COLO668 (cell line): ENCODE measurements at regions not wholly inside any gene's neighbourhood (a gene's known extent, or its start where the extent isn't known, plus 50 kb on each side); places are given as distances from the start of the nearest gene placed in this dataset.

Experiments used
- DNase-seq: peaks from one replicate; lab custom pipeline; 2025; ENCODE audit not compliant: unreplicated experiment; lab: John Stamatoyannopoulos, UW

- no peak for DNase-seq
Measured at GRCh38 chr2:120401275-120402066, 55.5 kb downstream of the INHBB start.

- DNase-seq: no peak
Measured at GRCh38 chr2:120402067-120402433, 56.1 kb downstream of the INHBB start.

GRCh38 chr2:120402508-120402907 lies 56.6 kb downstream of the INHBB start:
- DNase-seq: no peak

- no peak for DNase-seq
Measured at GRCh38 chr2:120403261-120403660, 57.3 kb downstream of the INHBB start.

GRCh38 chr2:120403676-120404075 lies 57.7 kb downstream of the INHBB start:
- no peak for DNase-seq

GRCh38 chr2:120404274-120404673 lies 58.3 kb downstream of the INHBB start:
- DNase-seq: no peak

GRCh38 chr2:120404941-120405758 lies 59.2 kb downstream of the INHBB start:
- no peak for DNase-seq

GRCh38 chr2:120405759-120406099 lies 59.8 kb downstream of the INHBB start:
- DNase-seq: no peak

GRCh38 chr2:120406566-120406965 lies 60.6 kb downstream of the INHBB start:
- no peak for DNase-seq

- DNase-seq: no peak
Measured at GRCh38 chr2:120410487-120410886, 64.6 kb downstream of the INHBB start.

GRCh38 chr2:120415060-120415459 lies 69.1 kb downstream of the INHBB start:
- no peak for DNase-seq

- no peak for DNase-seq
Measured at GRCh38 chr2:120415728-120416509, 70.0 kb downstream of the INHBB start.

GRCh38 chr2:120418174-120418787 lies 72.3 kb downstream of the INHBB start:
- no peak for DNase-seq

GRCh38 chr2:120419073-120419472 lies 73.1 kb downstream of the INHBB start:
- no peak for DNase-seq

GRCh38 chr2:120419955-120420354 lies 74.0 kb downstream of the INHBB start:
- DNase-seq: no peak

GRCh38 chr2:120421126-120421829 lies 75.3 kb downstream of the INHBB start:
- no peak for DNase-seq

- no peak for DNase-seq
Measured at GRCh38 chr2:120421830-120422175, 75.9 kb downstream of the INHBB start.

- DNase-seq: no peak
Measured at GRCh38 chr2:120422465-120423160, 76.7 kb downstream of the INHBB start.

GRCh38 chr2:120423167-120423943 lies 77.4 kb downstream of the INHBB start:
- DNase-seq: no peak
